Gastroesophageal sphincter (tissue), 4 donors: ENCODE measurements at regions not wholly inside any gene's neighbourhood (a gene's known extent, or its start where the extent isn't known, plus 50 kb on each side); places are given as distances from the start of the nearest gene placed in this dataset.

Source experiments
- ATAC-seq: fragments of 150-250 bp; one replicate; pipeline ENCODE4 v1.9.1; 2016; ENCODE audit warnings: mild to moderate bottlenecking, moderate library complexity
- H3K27ac ChIP-seq, 4 donors: fragments of 200-600 bp; sonication (generic) in 3 of 4; 1 replicate in 3 of 4; 2 replicates in 1 of 4; pipeline ENCODE4 v1.5.1; 2016 to 2019
- H3K27me3 ChIP-seq: fragments of 200-600 bp; sonication (generic); one replicate; pipeline ENCODE4 v1.5.1; 2019
- H3K36me3 ChIP-seq, 2 donors: fragments of 200-600 bp; sonication (generic); one replicate each; pipeline ENCODE4 v1.5.1; 2019; ENCODE audit warnings: control low read depth in 1 of 2
- H3K4me1 ChIP-seq, 3 donors: fragments of 200-600 bp; sonication (generic); 1 replicate in 2 of 3; 2 replicates in 1 of 3; pipeline ENCODE4 v1.5.1; 2016 to 2019; ENCODE audit warnings: control low read depth in 2 of 3
- H3K4me3 ChIP-seq, 2 donors: fragments of 200-600 bp; sonication (generic); one replicate each; pipeline ENCODE4 v1.5.1; 2019; ENCODE audit warnings: mild to moderate bottlenecking in 1 of 2, moderate library complexity in 1 of 2
- H3K9me3 ChIP-seq, 3 donors: fragments of 200-600 bp; sonication (generic); one replicate each; pipeline ENCODE4 v1.5.1; 2017 to 2019; ENCODE audit warnings: control low read depth in 2 of 3
- EP300 ChIP-seq: sonication (generic); formaldehyde crosslinking; IDR thresholded peaks from one replicate; pipeline ENCODE4 v1.6.1; 2017; ENCODE audit warnings: antibody characterized with exemption, mild to moderate bottlenecking
- POLR2A ChIP-seq, 2 donors: fragments of 450-650 bp; IDR thresholded peaks; one replicate each; pipeline ENCODE4 v1.6.1; 2017; ENCODE audit warnings: antibody characterized with exemption in 2 of 2, mild to moderate bottlenecking in 2 of 2, moderate library complexity in 1 of 2
- POLR2AphosphoS5 ChIP-seq: sonication (generic); formaldehyde crosslinking; IDR thresholded peaks from one replicate; pipeline ENCODE4 v1.6.1; 2017; ENCODE audit warnings: antibody characterized with exemption
- WGBS, 2 donors: methylation state at CpG; one replicate each; pipeline ENCODE4 v1.1.5; 2018; ENCODE audit warnings: low coverage in 1 of 2; 5-methylcytosine and 5-hydroxymethylcytosine counted together
- TF ChIP-seq, protein P1 (sequence below), 4 experiments: fragments of 200-600 bp in 2 of 4; fragments of 450-650 bp in 2 of 4; sonication (generic) in 1 of 4; IDR thresholded peaks; one replicate each; pipeline ENCODE4 v1.5.1; 2017 to 2019; ENCODE audit warnings: antibody characterized with exemption in 4 of 4, mild to moderate bottlenecking in 2 of 4, moderate library complexity in 2 of 4

DNA sequence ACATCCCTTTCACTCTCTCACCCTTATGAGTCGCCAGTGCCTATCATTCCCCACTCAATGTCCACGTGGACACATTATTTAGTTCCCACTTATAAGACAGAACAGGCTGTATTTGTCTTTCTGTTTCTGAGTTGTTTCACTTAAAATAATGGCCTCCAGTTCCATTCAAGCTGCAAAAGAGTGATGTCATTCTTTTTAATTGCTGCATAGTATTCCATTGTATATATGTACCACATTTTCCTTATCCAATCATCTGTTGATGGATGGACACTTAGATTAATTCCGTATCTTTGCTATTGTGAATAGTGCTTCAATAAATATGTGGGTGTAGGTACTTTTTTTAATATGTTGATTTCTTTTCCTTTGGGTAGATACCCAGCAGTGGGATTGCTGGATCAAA is 79.1 kb downstream of the ZNF365 start:
- Histone ChIP-seq H3K27ac (no peak overlapping the region), H3K36me3 (no peaks in the 10 kb centered on the region), H3K4me3 (no peak overlapping the region), H3K9me3 (no peaks in the 10 kb centered on the region), H3K27me3 (no peaks in the 10 kb centered on the region), H3K4me1 (no peaks in the 10 kb centered on the region)
- TF ChIP-seq POLR2AphosphoS5: no peak
- TF ChIP-seq EP300: no peak
- TF ChIP-seq, protein P1, sequence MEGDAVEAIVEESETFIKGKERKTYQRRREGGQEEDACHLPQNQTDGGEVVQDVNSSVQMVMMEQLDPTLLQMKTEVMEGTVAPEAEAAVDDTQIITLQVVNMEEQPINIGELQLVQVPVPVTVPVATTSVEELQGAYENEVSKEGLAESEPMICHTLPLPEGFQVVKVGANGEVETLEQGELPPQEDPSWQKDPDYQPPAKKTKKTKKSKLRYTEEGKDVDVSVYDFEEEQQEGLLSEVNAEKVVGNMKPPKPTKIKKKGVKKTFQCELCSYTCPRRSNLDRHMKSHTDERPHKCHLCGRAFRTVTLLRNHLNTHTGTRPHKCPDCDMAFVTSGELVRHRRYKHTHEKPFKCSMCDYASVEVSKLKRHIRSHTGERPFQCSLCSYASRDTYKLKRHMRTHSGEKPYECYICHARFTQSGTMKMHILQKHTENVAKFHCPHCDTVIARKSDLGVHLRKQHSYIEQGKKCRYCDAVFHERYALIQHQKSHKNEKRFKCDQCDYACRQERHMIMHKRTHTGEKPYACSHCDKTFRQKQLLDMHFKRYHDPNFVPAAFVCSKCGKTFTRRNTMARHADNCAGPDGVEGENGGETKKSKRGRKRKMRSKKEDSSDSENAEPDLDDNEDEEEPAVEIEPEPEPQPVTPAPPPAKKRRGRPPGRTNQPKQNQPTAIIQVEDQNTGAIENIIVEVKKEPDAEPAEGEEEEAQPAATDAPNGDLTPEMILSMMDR (IDR thresholded peaks at IDR 0.05): no peak
- no peak for TF ChIP-seq POLR2A (IDR thresholded peaks at IDR 0.05)
- ATAC-seq: no peak
- 95 to 97% methylated on average over 3 of the region's 3 CpGs for WGBS, 2 donors

DNA sequence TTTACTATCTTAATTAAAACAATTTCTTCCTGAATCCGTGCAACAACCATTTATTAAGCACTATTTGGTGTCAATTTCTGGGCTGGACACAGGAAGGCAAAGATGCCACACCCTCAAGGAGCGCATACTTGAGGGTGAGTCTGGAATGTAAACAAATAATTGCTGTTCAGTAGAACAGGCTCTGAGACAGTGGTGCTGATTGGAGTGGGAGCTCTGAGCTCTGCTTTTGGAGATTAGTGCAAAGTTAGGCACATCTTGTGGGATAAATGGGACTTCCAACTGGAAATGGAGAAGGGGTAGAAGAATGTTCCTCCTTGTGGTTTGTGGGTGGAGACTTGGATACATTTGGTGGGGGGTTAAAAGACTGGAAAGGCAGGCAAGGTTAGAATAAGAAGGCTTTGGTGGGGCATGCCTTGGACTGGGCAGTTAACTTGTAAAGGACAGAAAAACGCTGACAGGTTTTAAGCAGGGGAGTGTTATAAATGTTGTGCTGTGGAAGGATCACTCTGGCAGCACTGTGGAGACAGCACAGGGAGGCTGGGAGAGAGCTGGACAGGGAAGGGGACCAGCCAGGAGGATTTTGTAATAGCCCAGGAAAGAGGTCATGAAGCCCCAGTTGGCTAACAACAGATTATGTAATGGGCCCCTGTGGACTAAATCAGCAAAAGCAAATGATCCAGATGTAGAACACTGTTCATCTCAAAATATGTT is 80.7 kb downstream of the ZNF365 start:
- WGBS, 2 donors: 29 to 59% methylated on average over 3 of the region's 3 CpGs
- H3K36me3 ChIP-seq: no peaks in the 10 kb centered on the region
- ATAC-seq: peak; percentile 88
- TF ChIP-seq, protein P1 (IDR thresholded peaks at IDR 0.05): no peak
- TF ChIP-seq POLR2A (IDR thresholded peaks at IDR 0.05): no peak
- TF ChIP-seq POLR2AphosphoS5: no peak
- TF ChIP-seq EP300: no peak
- H3K4me1 ChIP-seq: no peaks in the 10 kb centered on the region
- peak overlapping the region in 3 of 4 donors; percentile 21 to 53 (median 27) for H3K27ac ChIP-seq
- no peak overlapping the region for H3K4me3 ChIP-seq
- H3K27me3 ChIP-seq: no peaks in the 10 kb centered on the region
- H3K9me3 ChIP-seq: no peaks in the 10 kb centered on the region

DNA sequence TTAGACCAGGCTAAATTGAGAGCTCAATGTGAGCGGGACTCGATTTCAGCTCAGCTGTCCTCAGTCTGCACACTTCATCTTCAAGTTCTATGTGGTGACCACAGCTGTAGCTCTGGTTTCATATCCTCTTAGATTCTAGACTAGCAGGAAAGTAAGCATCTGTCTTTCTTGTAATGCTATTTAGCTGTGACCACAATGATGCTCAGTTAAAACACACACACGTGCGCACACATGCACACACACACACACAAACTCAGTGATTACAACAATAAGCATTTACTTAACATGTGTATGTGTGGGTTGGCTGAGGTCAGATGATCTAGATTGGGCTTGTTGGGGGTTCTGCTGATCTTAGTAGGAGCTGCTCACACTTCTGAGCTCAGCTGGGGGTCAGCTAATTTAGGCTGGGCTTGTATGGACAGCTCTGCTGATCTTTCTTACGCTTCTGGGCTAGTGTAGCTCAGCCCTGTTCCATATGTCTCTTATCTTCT is 82.5 kb downstream of the ZNF365 start:
- ATAC-seq: no peak
- Histone ChIP-seq H3K9me3 (no peaks in the 10 kb centered on the region), H3K4me3 (no peak overlapping the region), H3K36me3 (no peaks in the 10 kb centered on the region), H3K4me1 (no peaks in the 10 kb centered on the region), H3K27me3 (no peaks in the 10 kb centered on the region), H3K27ac (no peak overlapping the region)
- TF ChIP-seq, protein P1 (IDR thresholded peaks at IDR 0.05): no peak
- TF ChIP-seq POLR2A (IDR thresholded peaks at IDR 0.05) (no peak), EP300 (no peak), POLR2AphosphoS5 (no peak)
- 73 to 80% methylated on average over 2 to 5 of the region's 5 CpGs for WGBS, 2 donors

DNA sequence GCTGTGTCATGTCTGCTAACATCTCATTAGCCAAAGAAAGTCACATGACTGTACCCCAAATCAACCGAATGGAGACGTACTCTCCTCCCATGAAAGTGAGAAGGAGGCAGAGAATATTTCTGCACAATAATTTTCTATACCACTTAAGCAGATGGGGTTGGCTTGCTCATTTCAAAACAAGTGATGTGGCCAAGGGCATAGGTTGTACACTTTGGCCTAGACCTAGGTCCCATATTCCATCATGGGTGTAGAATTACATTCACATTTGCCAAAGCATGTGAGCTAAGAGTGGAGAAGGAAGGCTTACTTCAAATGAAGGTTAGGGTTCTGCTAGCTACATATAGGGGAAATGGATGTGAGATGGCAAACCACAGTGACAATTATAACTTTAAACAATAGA is 83.0 kb downstream of the ZNF365 start:
- no peaks in the 10 kb centered on the region for H3K4me1 ChIP-seq
- 70% methylated on average over 2 of the region's 2 CpGs; no CpG with 5 or more reads in 1 of the 2 donors for WGBS, 2 donors
- ATAC-seq: no peak
- no peak overlapping the region for H3K27ac ChIP-seq
- H3K27me3 ChIP-seq: no peaks in the 10 kb centered on the region
- no peak for TF ChIP-seq POLR2A (IDR thresholded peaks at IDR 0.05)
- TF ChIP-seq, protein P1 (IDR thresholded peaks at IDR 0.05): no peak
- no peak for TF ChIP-seq EP300
- no peak for TF ChIP-seq POLR2AphosphoS5
- no peak overlapping the region for H3K4me3 ChIP-seq
- no peaks in the 10 kb centered on the region for H3K36me3 ChIP-seq
- no peaks in the 10 kb centered on the region for H3K9me3 ChIP-seq

DNA sequence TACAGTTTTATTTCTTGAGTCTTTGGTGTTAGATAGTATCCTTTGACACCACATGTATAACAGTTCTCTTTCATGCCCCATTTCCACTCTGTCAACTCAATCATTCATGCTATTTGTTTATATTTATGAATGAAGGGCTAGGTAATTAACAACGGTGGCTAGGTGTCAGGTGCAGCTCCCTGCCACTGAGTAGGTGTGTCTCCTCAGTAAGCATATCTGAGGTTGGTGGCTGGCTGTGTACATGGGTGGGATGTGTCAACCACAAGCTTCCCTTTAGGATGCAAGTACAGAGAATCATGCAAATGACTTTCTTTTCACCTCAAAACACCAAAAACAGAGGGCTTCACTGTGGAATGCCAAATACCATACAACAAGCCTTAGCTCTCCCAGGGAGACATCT is 83.4 kb downstream of the ZNF365 start:
- Histone ChIP-seq H3K4me1 (no peaks in the 10 kb centered on the region), H3K27me3 (no peaks in the 10 kb centered on the region), H3K27ac (no peak overlapping the region), H3K36me3 (no peaks in the 10 kb centered on the region), H3K9me3 (no peaks in the 10 kb centered on the region), H3K4me3 (no peak overlapping the region)
- 22 to 83% methylated on average over 1 of the region's 1 CpG for WGBS, 2 donors
- no peak for ATAC-seq
- TF ChIP-seq POLR2A (IDR thresholded peaks at IDR 0.05) (no peak), POLR2AphosphoS5 (no peak), EP300 (no peak)
- TF ChIP-seq, protein P1 (IDR thresholded peaks at IDR 0.05): no peak
